Sciatic nerve (tissue), 2 donors: ENCODE measurements at regions not wholly inside any gene's neighbourhood (a gene's known extent, or its start where the extent isn't known, plus 50 kb on each side); places are given as distances from the start of the nearest gene placed in this dataset.

Experiments
- ATAC-seq: fragments of 200-7000 bp; cut with Tn5 transposase; one replicate; pipeline ENCODE4 v1.9.1; 2020; ENCODE audit warnings: mild to moderate bottlenecking, moderate library complexity
- DNase-seq: peaks from one replicate; pipeline ENCODE4 v3.0.0-alpha.2; 2020; ENCODE audit warnings: low spot score
- intact Hi-C: fragments of 100-400 bp; cut with DNase I; formaldehyde crosslinking; loops from one replicate; pipeline ENCODE4 v1.14.2; 2022
- donor health status: DM: no; HTN: no; CAD: no.
- donor health status: DM: no; HTN: no; CAD: no.

- intact Hi-C loops: loop anchor here (10.0 kb wide), 1 partner anchor 58 kb away; no protein-coding TSS in a partner anchor
- no peak for ATAC-seq
- no peak for DNase-seq
Observed at GRCh38 chr15:96412906-96413231, 82.4 kb downstream of the NR2F2 start.

DNA sequence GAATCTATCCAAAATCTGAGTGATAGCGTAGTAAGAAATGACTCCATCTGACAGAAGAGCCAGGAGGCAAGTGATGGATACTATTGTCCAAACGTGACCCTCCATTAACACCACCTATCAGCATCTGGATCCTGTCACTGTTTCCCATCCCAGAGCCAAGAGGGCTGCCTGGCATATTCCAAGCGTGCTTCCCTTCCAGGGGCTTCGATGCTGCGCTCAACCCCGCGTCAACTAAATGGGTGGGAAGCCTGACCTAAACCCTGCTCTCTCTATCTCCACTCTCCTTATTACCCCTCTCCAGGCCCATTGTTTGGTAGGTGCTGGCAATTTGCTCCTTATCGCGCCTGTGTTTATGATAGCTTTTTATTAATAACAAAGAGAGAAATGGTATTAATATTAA lies 83.2 kb downstream of the NR2F2 start:
- intact Hi-C loops: loop anchor here (10.0 kb wide), 1 partner anchor 59 kb away; no protein-coding TSS in a partner anchor
- no peak for ATAC-seq
- DNase-seq: no peak

GRCh38 chr15:96414875-96415274 lies 84.4 kb downstream of the NR2F2 start:
- intact Hi-C loops: loop anchor here (10.0 kb wide), 1 partner anchor 60 kb away; no protein-coding TSS in a partner anchor
- no peak for DNase-seq
- no peak for ATAC-seq

DNA sequence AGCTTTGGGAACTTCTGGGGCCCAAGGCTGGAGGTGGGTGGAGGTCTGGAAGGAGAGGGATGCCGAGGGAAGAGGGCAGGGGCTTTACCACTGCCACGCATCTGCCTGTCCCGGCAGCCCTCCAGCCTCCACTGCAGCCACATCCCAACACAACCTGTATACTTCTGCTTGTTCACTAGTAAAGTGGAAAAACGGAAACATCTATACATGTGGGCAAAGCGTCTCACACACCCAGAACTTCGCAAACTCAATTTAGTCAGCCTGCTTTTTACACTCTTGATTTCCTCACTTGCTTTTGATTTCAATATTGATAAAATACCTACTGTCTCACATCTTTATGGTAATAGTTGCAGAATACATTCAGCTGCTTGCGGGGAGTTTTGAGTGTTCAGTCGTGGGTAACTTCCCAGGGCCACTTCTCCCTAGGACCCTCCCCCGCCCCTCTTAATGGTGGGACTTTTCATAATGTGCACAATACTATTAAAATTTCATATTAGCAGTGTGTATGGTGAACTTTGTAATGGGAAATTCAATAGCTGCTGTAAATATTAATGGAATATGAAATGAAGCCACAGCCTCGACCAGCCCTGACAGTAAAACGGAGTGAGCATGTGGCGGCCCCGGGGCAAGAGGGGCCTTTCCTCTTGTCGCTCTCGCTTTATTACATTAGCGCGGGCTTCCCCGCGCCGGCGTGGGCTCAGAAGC lies 85.2 kb downstream of the NR2F2 start:
- no peak for DNase-seq
- ATAC-seq: no peak
- intact Hi-C loops: loop anchor here (10.0 kb wide), 1 partner anchor 61 kb away; no protein-coding TSS in a partner anchor

- DNase-seq (no peak), ATAC-seq (peak; percentile 64)
Observed at GRCh38 chr15:96416218-96416933, 85.9 kb downstream of the NR2F2 start.

GRCh38 chr15:96416934-96417759 lies 86.6 kb downstream of the NR2F2 start:
- intact Hi-C loops: loop anchor here (10.0 kb wide), 1 partner anchor 62 kb away; no protein-coding TSS in a partner anchor
- DNase-seq (no peak), ATAC-seq (peak; percentile 77)

More at GRCh38 chr15:96416218-96416933, 85.9 kb downstream of the NR2F2 start:
- intact Hi-C loops: loop anchor here (10.0 kb wide), 1 partner anchor 62 kb away; no protein-coding TSS in a partner anchor

DNA sequence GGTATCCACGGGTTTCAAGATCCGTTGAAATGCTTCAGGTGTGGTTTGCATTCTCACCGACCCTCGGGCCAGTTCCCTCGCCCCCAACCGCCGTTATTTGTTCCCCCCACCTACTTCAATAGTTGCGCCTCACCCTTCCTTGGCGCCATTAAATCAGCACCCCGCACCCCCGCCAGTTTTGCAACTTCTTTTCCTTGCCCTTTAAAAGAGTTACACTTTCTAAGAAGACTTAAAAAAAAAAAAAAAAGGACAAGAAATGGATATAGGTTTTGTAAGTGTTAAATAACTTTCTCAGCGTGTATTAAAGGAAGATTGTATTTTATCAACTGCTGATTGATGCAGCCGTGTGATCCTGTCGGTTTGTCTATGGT lies 87.2 kb downstream of the NR2F2 start:
- intact Hi-C loops: loop anchor here (10.0 kb wide), 1 partner anchor 63 kb away; no protein-coding TSS in a partner anchor
- ATAC-seq (no peak), DNase-seq (no peak)

DNA sequence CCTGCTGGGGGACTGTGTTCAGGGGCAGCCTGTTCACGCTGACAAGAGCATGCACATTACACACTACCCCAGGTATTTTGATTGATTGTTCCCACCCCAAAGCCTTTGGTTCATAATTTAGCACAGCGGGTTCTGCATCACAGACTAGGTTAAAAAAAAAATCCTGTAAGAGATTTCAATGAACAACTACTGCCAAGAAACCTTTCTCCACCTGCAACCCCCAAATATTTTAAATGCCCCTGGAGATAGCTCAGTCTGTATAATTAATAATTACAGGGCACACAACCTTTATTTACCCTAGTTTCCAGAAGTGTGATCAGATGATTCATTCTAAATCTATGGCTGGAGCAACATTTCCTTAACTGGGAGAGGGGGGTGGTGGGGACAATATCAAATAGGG lies 87.6 kb downstream of the NR2F2 start:
- ATAC-seq: no peak
- DNase-seq: no peak
- intact Hi-C loops: loop anchor here (10.0 kb wide), 1 partner anchor 63 kb away; no protein-coding TSS in a partner anchor

- no peak for ATAC-seq
- intact Hi-C loops: no loop called here
- no peak for DNase-seq
Observed at GRCh38 chr15:96421178-96421601, 90.7 kb downstream of the NR2F2 start.

DNA sequence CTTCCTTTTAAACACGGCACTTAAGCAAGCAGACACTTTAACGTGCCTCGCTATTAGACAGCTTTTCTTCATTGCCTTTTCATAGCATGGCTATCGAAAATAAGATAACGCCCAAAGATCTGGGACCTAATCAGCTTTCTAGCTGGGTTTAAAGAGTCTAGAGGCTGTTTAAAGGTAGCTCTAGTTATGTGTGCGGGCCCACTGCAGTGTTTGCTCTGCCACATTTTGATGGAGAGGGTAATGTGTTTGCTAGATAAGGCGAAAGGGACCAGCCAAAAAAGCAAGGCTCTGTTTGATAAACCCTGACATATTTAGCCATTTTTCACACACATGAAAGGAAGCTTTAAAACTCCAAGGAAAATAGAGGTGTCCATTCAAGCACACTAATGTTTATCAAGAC lies 91.6 kb downstream of the NR2F2 start:
- no peak for DNase-seq
- ATAC-seq: no peak
- intact Hi-C loops: no loop called here

DNA sequence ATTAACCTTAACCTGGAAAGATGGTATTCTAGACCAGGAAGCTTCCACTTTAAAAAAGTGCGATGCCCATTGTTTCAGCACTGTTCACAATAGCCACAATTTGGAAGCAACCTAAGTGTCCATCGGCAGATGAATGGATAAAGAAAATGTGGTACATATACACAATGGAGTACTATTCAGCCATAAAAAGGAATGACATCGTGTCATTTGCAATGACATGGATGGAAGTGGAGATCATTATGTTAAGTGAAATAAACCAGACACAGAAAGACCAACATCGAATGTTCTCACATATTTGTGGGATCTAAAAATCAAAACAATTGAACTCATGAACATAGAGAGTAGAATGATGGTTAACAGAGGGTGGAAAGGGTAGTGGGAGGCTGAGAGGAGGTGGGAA lies 94.2 kb downstream of the NR2F2 start:
- intact Hi-C loops: no loop called here

GRCh38 chr15:96428742-96429141 lies 98.2 kb downstream of the NR2F2 start:
- DNase-seq (no peak), ATAC-seq (peak; percentile 96)
- intact Hi-C loops: no loop called here

More for the DNA sequence above, 94.2 kb downstream of the NR2F2 start:
- ATAC-seq (no peak), DNase-seq (no peak)

GRCh38 chr15:96431786-96432185 lies 101.3 kb downstream of the NR2F2 start:
- ATAC-seq (no peak), DNase-seq (no peak)
- intact Hi-C loops: no loop called here

DNA sequence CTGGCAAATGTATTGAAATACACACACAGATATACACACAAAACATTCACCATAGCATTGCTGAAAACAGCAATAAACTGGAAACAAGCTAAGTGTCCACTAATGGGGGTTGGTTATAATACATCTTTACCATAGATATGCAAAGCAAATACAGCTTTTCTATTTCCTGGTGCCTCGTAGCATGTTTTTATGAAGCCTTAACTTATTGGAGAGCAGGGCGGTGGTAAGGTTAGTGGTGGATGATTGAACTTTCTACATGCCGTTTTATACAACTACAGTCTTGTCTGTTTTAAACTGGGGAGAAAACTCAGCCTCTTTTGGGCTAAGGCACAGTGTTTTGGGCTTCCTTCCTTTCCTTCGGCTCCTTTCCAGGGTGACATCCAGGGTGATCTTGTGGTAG lies 104.5 kb downstream of the NR2F2 start:
- ATAC-seq (no peak), DNase-seq (no peak)
- intact Hi-C loops: no loop called here

GRCh38 chr15:96435841-96436240 lies 105.3 kb downstream of the NR2F2 start:
- DNase-seq (no peak), ATAC-seq (no peak)
- intact Hi-C loops: no loop called here

GRCh38 chr15:96440978-96441377 lies 110.5 kb downstream of the NR2F2 start:
- intact Hi-C loops: no loop called here
- no peak for DNase-seq
- no peak for ATAC-seq

DNA sequence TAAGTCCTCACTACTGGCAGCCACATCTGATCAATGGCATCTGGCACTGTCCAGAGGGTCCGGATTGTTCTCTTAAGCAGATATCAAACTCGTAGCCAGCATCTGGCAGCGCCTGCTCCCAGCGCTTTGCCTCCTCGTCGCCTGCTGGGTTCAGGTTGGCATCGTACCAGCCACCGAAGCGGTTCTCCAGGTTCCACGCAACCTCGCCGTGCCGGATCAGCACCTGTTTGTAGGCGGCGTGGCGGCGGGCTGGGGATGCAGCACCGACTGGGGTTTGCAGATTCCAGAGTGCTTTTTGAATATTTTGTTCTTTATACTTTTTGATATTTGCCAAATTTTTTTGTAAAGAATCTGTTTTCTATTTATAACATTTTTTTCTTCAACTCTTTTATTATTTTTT lies 111.6 kb downstream of the NR2F2 start:
- intact Hi-C loops: no loop called here
- no peak for ATAC-seq
- no peak for DNase-seq

GRCh38 chr15:96444865-96445264 lies 114.4 kb downstream of the NR2F2 start:
- ATAC-seq: no peak
- intact Hi-C loops: no loop called here

GRCh38 chr15:96448923-96449322 lies 118.4 kb downstream of the NR2F2 start:
- no peak for DNase-seq
- intact Hi-C loops: no loop called here
- ATAC-seq: no peak

More at GRCh38 chr15:96444865-96445264, 114.4 kb downstream of the NR2F2 start:
- DNase-seq: no peak
